Loucy (cell line): ENCODE measurements at regions not wholly inside any gene's neighbourhood (a gene's known extent, or its start where the extent isn't known, plus 50 kb on each side); places are given as distances from the start of the nearest gene placed in this dataset.

Experiments
- H2AFZ ChIP-seq: fragments of 200-600 bp; sonication (generic); 2 replicates; pipeline ENCODE4 v1.6.0; 2016; ENCODE audit warnings: antibody characterized with exemption, mild to moderate bottlenecking, low read length, moderate library complexity
- H3F3A ChIP-seq: fragments of 200-600 bp; 2 replicates; pipeline ENCODE4 v1.6.0; 2016; ENCODE audit warnings: antibody characterized with exemption, low read depth, mild to moderate bottlenecking
- H3K27me3 ChIP-seq: fragments of 200-600 bp; sonication (generic); 2 replicates; pipeline ENCODE4 v1.6.1; 2014; ENCODE audit warnings: low read length, mild to moderate bottlenecking; ENCODE audit not compliant: insufficient read depth, poor library complexity, severe bottlenecking
- H3K36me3 ChIP-seq: fragments of 200-600 bp; sonication (generic); 2 replicates; pipeline ENCODE4 v1.6.1; 2016; ENCODE audit warnings: low read length; ENCODE audit not compliant: insufficient read depth
- H3K4me1 ChIP-seq: fragments of 200-600 bp; sonication (generic); 2 replicates; pipeline ENCODE4 v1.5.1; 2014; ENCODE audit warnings: low read length, mild to moderate bottlenecking; ENCODE audit not compliant: insufficient read depth, poor library complexity, severe bottlenecking
- H3K4me2 ChIP-seq: fragments of 200-600 bp; sonication (generic); 2 replicates; pipeline ENCODE4 v1.6.0; 2014; ENCODE audit warnings: antibody characterized with exemption, low read length, low read depth, mild to moderate bottlenecking; ENCODE audit not compliant: poor library complexity, severe bottlenecking
- H3K4me3 ChIP-seq: fragments of 200-600 bp; sonication (generic); 2 replicates; pipeline ENCODE4 v1.5.1; 2014; ENCODE audit warnings: low read length, mild to moderate bottlenecking, mixed read lengths; ENCODE audit not compliant: poor library complexity, severe bottlenecking
- H3K79me2 ChIP-seq: fragments of 200-600 bp; sonication (generic); 2 replicates; pipeline ENCODE4 v1.6.1; 2014; ENCODE audit warnings: low read length; ENCODE audit not compliant: insufficient read depth
- H3K9ac ChIP-seq: fragments of 200-600 bp; sonication (generic); 2 replicates; pipeline ENCODE4 v1.6.0; 2014; ENCODE audit warnings: mild to moderate bottlenecking, low read depth, low read length, moderate library complexity; ENCODE audit not compliant: poor library complexity, severe bottlenecking
- H3K9me2 ChIP-seq: fragments of 200-600 bp; sonication (generic); replicated peaks from 2 replicates; pipeline ENCODE4 v1.6.1; 2016; ENCODE audit warnings: low read depth, low read length, mixed read lengths
- H3K9me3 ChIP-seq: fragments of 200-600 bp; sonication (generic); 2 replicates; pipeline ENCODE4 v1.6.1; 2014; ENCODE audit warnings: mild to moderate bottlenecking, antibody characterized with exemption, low read length, low read depth; ENCODE audit not compliant: insufficient read depth
- H4K20me1 ChIP-seq: fragments of 200-600 bp; sonication (generic); 2 replicates; pipeline ENCODE4 v1.6.0; 2014; ENCODE audit warnings: antibody characterized with exemption, low read length, mild to moderate bottlenecking; ENCODE audit not compliant: insufficient read depth, poor library complexity, severe bottlenecking
- CTCF ChIP-seq: fragments of 200-600 bp; sonication (generic); conservative IDR thresholded peaks from 2 replicates; pipeline ENCODE4 v1.5.1; 2014; ENCODE audit warnings: mild to moderate bottlenecking, antibody characterized with exemption, low read length
- EZH2phosphoT487 ChIP-seq: fragments of 200-600 bp; IDR thresholded peaks from 2 replicates; pipeline ENCODE4 v1.6.1; 2018; ENCODE audit warnings: antibody characterized with exemption, mild to moderate bottlenecking, moderate library complexity, borderline replicate concordance

- H3K79me2 ChIP-seq: peaks cover 98% of the 10 kb centered on the region
These were observed 296.1 kb downstream of the PTPRC start for GRCh38 chr1:198934901-198935305.

GRCh38 chr1:198935306-198935921 lies 296.6 kb downstream of the PTPRC start:
- Histone ChIP-seq H2AFZ (no peak overlapping the region), H3K79me2 (peaks cover 93% of the 10 kb centered on the region), H3K9me3 (no peaks in the 10 kb centered on the region), H4K20me1 (peaks cover 48% of the 10 kb centered on the region), H3K27me3 (peaks cover 47% of the 10 kb centered on the region), H3K4me3 (peak overlapping the region; percentile 96), H3K4me2 (peak overlapping the region; percentile 84), H3K4me1 (peaks cover 21% of the 10 kb centered on the region), H3F3A (peaks cover 24% of the 10 kb centered on the region), H3K9ac (peak overlapping the region; percentile 99), H3K9me2 (no peaks in the 10 kb centered on the region), H3K36me3 (peaks cover 42% of the 10 kb centered on the region)
- TF ChIP-seq CTCF (no peak), EZH2phosphoT487 (no peak)

More at GRCh38 chr1:198934901-198935305, 296.1 kb downstream of the PTPRC start:
- Histone ChIP-seq H3K4me3 (peak overlapping the region; percentile 96), H3F3A (peaks cover 29% of the 10 kb centered on the region), H3K9ac (peak overlapping the region; percentile 99), H3K36me3 (peaks cover 43% of the 10 kb centered on the region), H3K4me1 (peaks cover 21% of the 10 kb centered on the region), H3K4me2 (peak overlapping the region; percentile 84), H3K9me2 (no peaks in the 10 kb centered on the region), H2AFZ (no peak overlapping the region), H3K9me3 (no peaks in the 10 kb centered on the region), H4K20me1 (peaks cover 52% of the 10 kb centered on the region), H3K27me3 (peaks cover 47% of the 10 kb centered on the region)
- no peak for TF ChIP-seq CTCF
- TF ChIP-seq EZH2phosphoT487: peak; percentile 46

GRCh38 chr1:198936371-198937083 lies 297.7 kb downstream of the PTPRC start:
- Histone ChIP-seq H3F3A (peaks cover 19% of the 10 kb centered on the region), H3K36me3 (peaks cover 37% of the 10 kb centered on the region), H2AFZ (no peak overlapping the region), H3K9me2 (no peaks in the 10 kb centered on the region), H3K9me3 (no peaks in the 10 kb centered on the region), H3K27me3 (peaks cover 43% of the 10 kb centered on the region), H3K4me2 (peak overlapping the region; percentile 84), H4K20me1 (peaks cover 40% of the 10 kb centered on the region), H3K4me3 (peak overlapping the region; percentile 96), H3K79me2 (peaks cover 82% of the 10 kb centered on the region), H3K4me1 (peaks cover 17% of the 10 kb centered on the region), H3K9ac (peak overlapping the region; percentile 99)
- TF ChIP-seq EZH2phosphoT487 (no peak), CTCF (no peak)
